WTC11 (cell line): ENCODE measurements at regions not wholly inside any gene's neighbourhood (a gene's known extent, or its start where the extent isn't known, plus 50 kb on each side); places are given as distances from the start of the nearest gene placed in this dataset.

Source experiments
- ATAC-seq: fragments of 200-7000 bp; cut with Tn5 transposase; 2 replicates; pipeline ENCODE4 v1.10.0; 2021; ENCODE audit warnings: mild to moderate bottlenecking, moderate library complexity
- CTCF ChIA-PET: fragments of 300-600 bp; sonication (Branson Sonifier 250); formaldehyde crosslinking; loops from one replicate; lab custom pipeline; 2021; ENCODE audit warnings: antibody characterized with exemption; lab: Charles Lee
- POLR2A ChIA-PET: fragments of 350-600 bp; sonication (Branson Sonifier 250); formaldehyde crosslinking; loops from one replicate; lab custom pipeline; 2021; ENCODE audit warnings: antibody characterized with exemption; lab: Charles Lee
- DNase-seq: peaks from one replicate; pipeline ENCODE4 v3.0.0; 2021; ENCODE audit warnings: low spot score
- H3K27ac Mint-ChIP-seq: 2 replicates; pipeline ENCODE4 v1.8.0; 2021; ENCODE audit warnings: mixed read lengths
- H3K27me3 Mint-ChIP-seq: 2 replicates; pipeline ENCODE4 v1.8.0; 2021; ENCODE audit warnings: low read depth, mild to moderate bottlenecking, moderate library complexity, mixed read lengths
- H3K36me3 Mint-ChIP-seq: 2 replicates; pipeline ENCODE4 v1.8.0; 2021; ENCODE audit warnings: mixed read lengths
- H3K4me1 Mint-ChIP-seq: 2 replicates; pipeline ENCODE4 v1.8.0; 2022; ENCODE audit warnings: mixed read lengths
- H3K4me3 Mint-ChIP-seq: 2 replicates; pipeline ENCODE4 v1.8.0; 2021; ENCODE audit warnings: mild to moderate bottlenecking, moderate library complexity, mixed read lengths
- H3K9me3 Mint-ChIP-seq: 2 replicates; pipeline ENCODE4 v1.8.0; 2021; ENCODE audit warnings: mixed read lengths
- ATF6 ChIP-seq: sonication (generic); formaldehyde crosslinking; IDR thresholded peaks from 2 replicates; pipeline ENCODE4 v1.8.1; 2023; ENCODE audit warnings: mild to moderate bottlenecking, missing genetic modification reagents
- CREM ChIP-seq: sonication (generic); formaldehyde crosslinking; IDR thresholded peaks from 2 replicates; pipeline ENCODE4 v1.8.1; 2022; ENCODE audit warnings: mild to moderate bottlenecking, missing genetic modification reagents, moderate library complexity
- ELF4 ChIP-seq: sonication (generic); formaldehyde crosslinking; IDR thresholded peaks from 2 replicates; pipeline ENCODE4 v1.8.1; 2022; ENCODE audit warnings: low read depth, mild to moderate bottlenecking, moderate library complexity, missing genetic modification reagents
- FOXK1 ChIP-seq: sonication (generic); formaldehyde crosslinking; IDR thresholded peaks from 2 replicates; pipeline ENCODE4 v1.8.0; 2022; ENCODE audit warnings: mild to moderate bottlenecking, moderate library complexity, missing genetic modification reagents
- FOXP1 ChIP-seq: sonication (generic); formaldehyde crosslinking; IDR thresholded peaks from 2 replicates; pipeline ENCODE4 v1.8.0; 2022; ENCODE audit warnings: missing genetic modification reagents, mild to moderate bottlenecking, moderate library complexity, borderline replicate concordance
- IRF1 ChIP-seq: sonication (generic); formaldehyde crosslinking; IDR thresholded peaks from 2 replicates; pipeline ENCODE4 v1.8.0; 2023; ENCODE audit warnings: missing genetic modification reagents
- IRF2 ChIP-seq: sonication (generic); formaldehyde crosslinking; IDR thresholded peaks from 2 replicates; pipeline ENCODE4 v1.8.0; 2022; ENCODE audit warnings: low read depth, missing genetic modification reagents, borderline replicate concordance
- KAT7 ChIP-seq: sonication (generic); formaldehyde crosslinking; IDR thresholded peaks from 2 replicates; pipeline ENCODE4 v1.8.1; 2023; ENCODE audit warnings: missing genetic modification reagents, mild to moderate bottlenecking, borderline replicate concordance
- MAX ChIP-seq: sonication (generic); formaldehyde crosslinking; IDR thresholded peaks from 2 replicates; pipeline ENCODE4 v1.8.0; 2022; ENCODE audit warnings: mild to moderate bottlenecking, missing genetic modification reagents
- MXD4 ChIP-seq: fragments of 250-450 bp; sonication (Bioruptor Pico); IDR thresholded peaks from 2 replicates; pipeline ENCODE4 v1.8.0; 2021; ENCODE audit warnings: mild to moderate bottlenecking, moderate library complexity, borderline replicate concordance
- MYBL2 ChIP-seq: sonication (generic); formaldehyde crosslinking; IDR thresholded peaks from 2 replicates; pipeline ENCODE4 v1.8.1; 2023; ENCODE audit warnings: mild to moderate bottlenecking, moderate library complexity, missing genetic modification reagents
- NR3C1 ChIP-seq: sonication (generic); formaldehyde crosslinking; conservative IDR thresholded peaks from 2 replicates; pipeline ENCODE4 v1.8.1; 2023; ENCODE audit warnings: low read depth, mild to moderate bottlenecking, missing genetic modification reagents
- PRRX2 ChIP-seq: fragments of 250-450 bp; sonication (Bioruptor Pico); IDR thresholded peaks from 2 replicates; pipeline ENCODE4 v1.8.0; 2021; ENCODE audit warnings: mild to moderate bottlenecking
- SOX15 ChIP-seq: fragments of 250-450 bp; sonication (Bioruptor Pico); IDR thresholded peaks from 2 replicates; pipeline ENCODE4 v1.9.0; 2021; ENCODE audit warnings: mild to moderate bottlenecking
- TP53 ChIP-seq: sonication (generic); formaldehyde crosslinking; IDR thresholded peaks from 2 replicates; pipeline ENCODE4 v1.8.1; 2023; ENCODE audit warnings: mild to moderate bottlenecking, missing genetic modification reagents
- ZNF281 ChIP-seq: sonication (generic); formaldehyde crosslinking; IDR thresholded peaks from 2 replicates; pipeline ENCODE4 v1.8.0; 2023; ENCODE audit warnings: mild to moderate bottlenecking, missing genetic modification reagents
- ZNF317 ChIP-seq: sonication (generic); formaldehyde crosslinking; IDR thresholded peaks from 2 replicates; pipeline ENCODE4 v1.8.1; 2023; ENCODE audit warnings: low read depth, mild to moderate bottlenecking, moderate library complexity, missing genetic modification reagents, borderline replicate concordance
- TF ChIP-seq, protein P1 (sequence below): sonication (generic); formaldehyde crosslinking; IDR thresholded peaks from 2 replicates; pipeline ENCODE4 v1.8.0; 2023; ENCODE audit warnings: missing genetic modification reagents, mild to moderate bottlenecking, borderline replicate concordance
- TF ChIP-seq, protein P2 (sequence below): sonication (generic); formaldehyde crosslinking; IDR thresholded peaks from 2 replicates; pipeline ENCODE4 v1.8.0; 2022; ENCODE audit warnings: mild to moderate bottlenecking, missing genetic modification reagents
- TF ChIP-seq, protein P3 (sequence below): sonication (generic); formaldehyde crosslinking; IDR thresholded peaks from 2 replicates; pipeline ENCODE4 v1.8.0; 2022; ENCODE audit warnings: mild to moderate bottlenecking, missing genetic modification reagents
- TF ChIP-seq, protein P4 (sequence below): sonication (generic); formaldehyde crosslinking; conservative IDR thresholded peaks from 2 replicates; pipeline ENCODE4 v1.8.1; 2022; ENCODE audit warnings: mild to moderate bottlenecking, missing genetic modification reagents

- TF ChIP-seq, protein P1, sequence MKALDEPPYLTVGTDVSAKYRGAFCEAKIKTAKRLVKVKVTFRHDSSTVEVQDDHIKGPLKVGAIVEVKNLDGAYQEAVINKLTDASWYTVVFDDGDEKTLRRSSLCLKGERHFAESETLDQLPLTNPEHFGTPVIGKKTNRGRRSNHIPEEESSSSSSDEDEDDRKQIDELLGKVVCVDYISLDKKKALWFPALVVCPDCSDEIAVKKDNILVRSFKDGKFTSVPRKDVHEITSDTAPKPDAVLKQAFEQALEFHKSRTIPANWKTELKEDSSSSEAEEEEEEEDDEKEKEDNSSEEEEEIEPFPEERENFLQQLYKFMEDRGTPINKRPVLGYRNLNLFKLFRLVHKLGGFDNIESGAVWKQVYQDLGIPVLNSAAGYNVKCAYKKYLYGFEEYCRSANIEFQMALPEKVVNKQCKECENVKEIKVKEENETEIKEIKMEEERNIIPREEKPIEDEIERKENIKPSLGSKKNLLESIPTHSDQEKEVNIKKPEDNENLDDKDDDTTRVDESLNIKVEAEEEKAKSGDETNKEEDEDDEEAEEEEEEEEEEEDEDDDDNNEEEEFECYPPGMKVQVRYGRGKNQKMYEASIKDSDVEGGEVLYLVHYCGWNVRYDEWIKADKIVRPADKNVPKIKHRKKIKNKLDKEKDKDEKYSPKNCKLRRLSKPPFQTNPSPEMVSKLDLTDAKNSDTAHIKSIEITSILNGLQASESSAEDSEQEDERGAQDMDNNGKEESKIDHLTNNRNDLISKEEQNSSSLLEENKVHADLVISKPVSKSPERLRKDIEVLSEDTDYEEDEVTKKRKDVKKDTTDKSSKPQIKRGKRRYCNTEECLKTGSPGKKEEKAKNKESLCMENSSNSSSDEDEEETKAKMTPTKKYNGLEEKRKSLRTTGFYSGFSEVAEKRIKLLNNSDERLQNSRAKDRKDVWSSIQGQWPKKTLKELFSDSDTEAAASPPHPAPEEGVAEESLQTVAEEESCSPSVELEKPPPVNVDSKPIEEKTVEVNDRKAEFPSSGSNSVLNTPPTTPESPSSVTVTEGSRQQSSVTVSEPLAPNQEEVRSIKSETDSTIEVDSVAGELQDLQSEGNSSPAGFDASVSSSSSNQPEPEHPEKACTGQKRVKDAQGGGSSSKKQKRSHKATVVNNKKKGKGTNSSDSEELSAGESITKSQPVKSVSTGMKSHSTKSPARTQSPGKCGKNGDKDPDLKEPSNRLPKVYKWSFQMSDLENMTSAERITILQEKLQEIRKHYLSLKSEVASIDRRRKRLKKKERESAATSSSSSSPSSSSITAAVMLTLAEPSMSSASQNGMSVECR (CRISPR knock-in tag): no peak
- TF ChIP-seq TP53: no peak
- no peak for TF ChIP-seq ZNF281
- no peak for TF ChIP-seq NR3C1 (CRISPR knock-in tag)
- TF ChIP-seq SOX15: no peak
- TF ChIP-seq, protein P2, sequence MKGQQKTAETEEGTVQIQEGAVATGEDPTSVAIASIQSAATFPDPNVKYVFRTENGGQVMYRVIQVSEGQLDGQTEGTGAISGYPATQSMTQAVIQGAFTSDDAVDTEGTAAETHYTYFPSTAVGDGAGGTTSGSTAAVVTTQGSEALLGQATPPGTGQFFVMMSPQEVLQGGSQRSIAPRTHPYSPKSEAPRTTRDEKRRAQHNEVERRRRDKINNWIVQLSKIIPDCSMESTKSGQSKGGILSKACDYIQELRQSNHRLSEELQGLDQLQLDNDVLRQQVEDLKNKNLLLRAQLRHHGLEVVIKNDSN (CRISPR knock-in tag): no peak
- TF ChIP-seq MYBL2 (CRISPR knock-in tag): no peak
- TF ChIP-seq FOXP1 (CRISPR knock-in tag): no peak
- TF ChIP-seq, protein P3, sequence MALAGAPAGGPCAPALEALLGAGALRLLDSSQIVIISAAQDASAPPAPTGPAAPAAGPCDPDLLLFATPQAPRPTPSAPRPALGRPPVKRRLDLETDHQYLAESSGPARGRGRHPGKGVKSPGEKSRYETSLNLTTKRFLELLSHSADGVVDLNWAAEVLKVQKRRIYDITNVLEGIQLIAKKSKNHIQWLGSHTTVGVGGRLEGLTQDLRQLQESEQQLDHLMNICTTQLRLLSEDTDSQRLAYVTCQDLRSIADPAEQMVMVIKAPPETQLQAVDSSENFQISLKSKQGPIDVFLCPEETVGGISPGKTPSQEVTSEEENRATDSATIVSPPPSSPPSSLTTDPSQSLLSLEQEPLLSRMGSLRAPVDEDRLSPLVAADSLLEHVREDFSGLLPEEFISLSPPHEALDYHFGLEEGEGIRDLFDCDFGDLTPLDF (CRISPR knock-in tag): no peak
- no peak for TF ChIP-seq MXD4 (CRISPR knock-in tag)
- TF ChIP-seq IRF1 (CRISPR knock-in tag): no peak
- TF ChIP-seq ZNF317 (CRISPR knock-in tag): no peak
- TF ChIP-seq FOXK1: no peak
These were observed 341.2 kb downstream of the MZT1 start (continued) for GRCh38 chr13:72386138-72386684.

DNA sequence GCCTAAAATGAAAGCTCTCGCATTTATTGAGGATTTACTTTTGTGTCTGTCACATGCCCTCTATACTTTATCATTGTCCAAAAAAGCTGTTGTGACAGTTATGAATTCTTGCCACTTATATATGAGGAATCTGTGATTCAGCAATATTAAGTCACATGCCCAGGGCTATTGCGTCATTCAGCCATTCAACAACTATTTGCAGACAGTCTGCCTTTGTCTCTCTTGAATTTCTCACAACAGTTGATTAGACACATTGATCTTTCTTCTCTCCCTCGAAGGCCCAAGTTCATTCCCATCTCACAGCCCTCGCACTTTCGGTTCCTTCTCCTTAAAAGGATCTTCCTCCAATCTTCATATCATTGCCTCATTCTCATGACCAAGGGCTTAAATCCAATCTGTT, 342.6 kb downstream of the MZT1 start:
- no peak overlapping the region for H3K27ac Mint-ChIP-seq

More for the DNA sequence above, 342.6 kb downstream of the MZT1 start:
- H3K27me3 Mint-ChIP-seq: no peaks in the 10 kb centered on the region
- H3K4me1 Mint-ChIP-seq: peaks cover 8% of the 10 kb centered on the region; the same call in 1 of the 2 replicates
- CTCF ChIA-PET: interaction anchor here (1.1 kb wide), 1 partner anchor 515 kb away, joined by 3 read pairs; no protein-coding TSS in a partner anchor
- POLR2A ChIA-PET: no interaction called here
- ATAC-seq (no peak), DNase-seq (no peak)
- no peaks in the 10 kb centered on the region for H3K36me3 Mint-ChIP-seq
- no peaks in the 10 kb centered on the region for H3K9me3 Mint-ChIP-seq
- H3K4me3 Mint-ChIP-seq: no peak overlapping the region
- TF ChIP-seq FOXP1 (CRISPR knock-in tag) (no peak), MYBL2 (CRISPR knock-in tag) (no peak), IRF2 (CRISPR knock-in tag) (no peak), ELF4 (no peak), PRRX2 (CRISPR knock-in tag) (no peak), ATF6 (CRISPR knock-in tag) (no peak), CREM (CRISPR knock-in tag) (no peak), MAX (CRISPR knock-in tag) (no peak), KAT7 (CRISPR knock-in tag) (no peak)
- TF ChIP-seq, protein P4, sequence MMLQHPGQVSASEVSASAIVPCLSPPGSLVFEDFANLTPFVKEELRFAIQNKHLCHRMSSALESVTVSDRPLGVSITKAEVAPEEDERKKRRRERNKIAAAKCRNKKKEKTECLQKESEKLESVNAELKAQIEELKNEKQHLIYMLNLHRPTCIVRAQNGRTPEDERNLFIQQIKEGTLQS (CRISPR knock-in tag): no peak
- TF ChIP-seq, all 79 proteins: peak for 0
